ENCODE measurements at regions not wholly inside any gene's neighbourhood (a gene's known extent, or its start where the extent isn't known, plus 50 kb on each side); places are given as distances from the start of the nearest gene placed in this dataset.

DNA sequence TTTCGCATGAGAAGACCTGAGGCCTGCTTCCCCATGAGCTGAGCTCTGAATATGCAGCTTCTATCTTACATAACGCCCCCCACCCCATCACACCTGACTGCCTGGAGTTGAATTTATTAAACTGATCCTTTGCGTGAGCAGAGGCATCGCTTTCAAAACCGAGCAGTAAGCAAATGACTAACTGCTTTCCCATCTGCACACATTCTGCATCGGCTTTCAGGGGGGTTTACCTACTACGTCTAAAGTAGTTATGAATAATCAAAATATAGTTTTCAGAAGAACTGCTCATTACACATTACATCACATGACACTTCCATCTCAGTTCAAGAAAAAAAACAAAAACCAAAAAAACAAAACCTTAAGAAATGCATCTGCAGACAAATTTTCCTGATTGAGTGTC is 54.7 kb upstream of the EGR2 start:
- DNase-seq (ENCODE audit: low spot score) = no peak

DNA sequence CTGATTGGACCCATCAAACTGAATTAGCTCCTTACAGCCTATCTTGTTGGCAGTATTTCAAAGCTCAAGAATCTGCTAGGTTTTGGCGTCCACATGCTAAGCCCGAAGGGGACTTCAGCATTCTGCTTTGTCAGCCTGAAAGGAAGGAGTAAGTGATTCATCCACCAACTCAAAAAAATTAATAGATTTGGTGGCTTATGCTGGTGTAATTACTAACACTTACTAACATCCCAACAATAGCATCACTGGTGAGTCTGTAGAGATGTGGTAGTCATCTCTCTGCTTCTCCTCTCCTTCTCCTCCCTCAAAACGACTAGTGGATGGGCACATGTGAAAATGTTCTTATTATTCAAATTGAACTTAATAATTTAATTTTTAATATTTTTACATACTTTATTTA is 53.8 kb upstream of the EGR2 start:
- DNase-seq (ENCODE audit: low spot score) = no peak

DNA sequence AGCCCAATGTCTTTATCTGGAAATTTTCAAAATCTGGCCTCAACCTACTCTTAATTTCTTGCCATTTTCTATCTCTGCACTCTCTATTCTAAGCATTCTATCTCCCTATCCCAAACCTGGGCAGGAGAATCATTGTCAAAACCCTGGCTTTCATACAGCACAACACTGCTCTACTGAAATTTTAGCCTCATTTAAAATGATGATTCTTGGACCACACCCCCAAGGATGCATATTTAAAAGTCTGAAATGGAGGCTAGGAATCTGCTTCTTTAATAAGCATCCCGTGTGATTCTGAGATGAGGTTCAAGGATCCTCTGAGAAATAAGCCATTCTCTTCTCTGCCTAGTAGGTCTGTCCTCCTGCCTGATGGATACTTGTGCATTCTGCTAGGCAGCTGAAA is 50.8 kb upstream of the EGR2 start:
- no peak for DNase-seq (ENCODE audit: low spot score)

DNA sequence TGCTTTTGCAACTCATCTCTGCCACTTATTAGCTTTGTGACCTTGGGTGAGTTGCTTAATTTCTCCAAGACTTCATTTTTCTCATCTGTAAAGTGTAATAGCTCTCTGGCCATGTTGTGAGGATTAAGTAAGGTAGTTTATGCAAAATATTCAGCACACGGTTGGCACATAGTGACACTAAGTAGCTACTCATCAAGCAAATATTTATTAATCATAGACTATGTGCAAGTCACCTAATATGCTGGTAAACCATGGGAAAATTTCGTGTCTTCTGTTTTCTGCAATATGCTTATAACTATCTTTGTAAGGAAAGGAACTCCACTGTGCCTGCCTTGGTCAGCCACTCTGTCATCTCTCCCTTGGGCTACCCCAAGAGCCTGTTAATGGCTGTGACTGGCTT is 50.3 kb upstream of the EGR2 start:
- DNase-seq (ENCODE audit: low spot score) = no peak
